HEK293 (cell line): ENCODE measurements at regions not wholly inside any gene's neighbourhood (a gene's known extent, or its start where the extent isn't known, plus 50 kb on each side); places are given as distances from the start of the nearest gene placed in this dataset.

Experiments used
- CTCF ChIP-seq: fragments of 450-650 bp; formaldehyde crosslinking; IDR thresholded peaks from 2 replicates; pipeline ENCODE4 v1.5.1; 2016; ENCODE audit warnings: missing biosample characterization, missing genetic modification characterization
- YY2 ChIP-seq: fragments of 450-650 bp; formaldehyde crosslinking; IDR thresholded peaks from 2 replicates; pipeline ENCODE4 v1.5.1; 2016; ENCODE audit warnings: missing biosample characterization, missing genetic modification characterization
- ZBTB26 ChIP-seq: fragments of 450-650 bp; formaldehyde crosslinking; optimal IDR thresholded peaks from 2 replicates; pipeline ENCODE3; 2016; ENCODE audit warnings: missing biosample characterization, mild to moderate bottlenecking, missing genetic modification characterization
- ZBTB6 ChIP-seq: fragments of 450-650 bp; formaldehyde crosslinking; IDR thresholded peaks from 2 replicates; pipeline ENCODE4 v1.5.1; 2017; ENCODE audit warnings: missing biosample characterization, missing genetic modification characterization
- ZBTB7A ChIP-seq: fragments of 450-650 bp; formaldehyde crosslinking; IDR thresholded peaks from 2 replicates; pipeline ENCODE4 v1.5.1; 2016; ENCODE audit warnings: low read depth, missing biosample characterization, missing genetic modification characterization
- ZFP37 ChIP-seq: fragments of 450-650 bp; formaldehyde crosslinking; IDR thresholded peaks from 2 replicates; pipeline ENCODE4 v1.5.1; 2016; ENCODE audit warnings: missing biosample characterization, missing genetic modification characterization
- ZNF18 ChIP-seq: fragments of 450-650 bp; formaldehyde crosslinking; IDR thresholded peaks from 2 replicates; pipeline ENCODE4 v1.5.1; 2016; ENCODE audit warnings: missing biosample characterization, missing genetic modification characterization
- ZNF239 ChIP-seq: fragments of 450-650 bp; formaldehyde crosslinking; IDR thresholded peaks from 2 replicates; pipeline ENCODE4 v1.5.1; 2016; ENCODE audit warnings: missing biosample characterization, missing genetic modification characterization
- ZNF449 ChIP-seq: fragments of 450-650 bp; formaldehyde crosslinking; IDR thresholded peaks from 2 replicates; pipeline ENCODE4 v1.5.1; 2017; ENCODE audit warnings: missing biosample characterization, mild to moderate bottlenecking, missing genetic modification characterization, moderate library complexity
- ZNF549 ChIP-seq: fragments of 450-650 bp; IDR thresholded peaks from 2 replicates; pipeline ENCODE4 v1.5.1; 2018; ENCODE audit warnings: missing biosample characterization, missing genetic modification characterization, mild to moderate bottlenecking, inconsistent platforms, moderate library complexity
- ZNF610 ChIP-seq: fragments of 450-650 bp; formaldehyde crosslinking; IDR thresholded peaks from 2 replicates; pipeline ENCODE4 v1.5.1; 2016; ENCODE audit warnings: missing biosample characterization, missing genetic modification characterization, borderline replicate concordance
- ZSCAN16 ChIP-seq: fragments of 450-650 bp; formaldehyde crosslinking; IDR thresholded peaks from 2 replicates; pipeline ENCODE4 v1.5.1; 2016; ENCODE audit warnings: missing biosample characterization, missing genetic modification characterization
- ZSCAN30 ChIP-seq: fragments of 450-650 bp; IDR thresholded peaks from 2 replicates; pipeline ENCODE4 v1.5.1; 2018; ENCODE audit warnings: missing biosample characterization, mild to moderate bottlenecking, missing genetic modification characterization, moderate library complexity

GRCh38 chr10:91163269-91163868, 57.1 kb upstream of the PCGF5 start:
- TF ChIP-seq CTCF (tag by site-specific recombination) = peak; percentile 28; the same call in 1 of the 2 replicates
- no peak for TF ChIP-seq ZNF239 (tag by site-specific recombination)
- TF ChIP-seq ZNF549 = no peak
- TF ChIP-seq ZFP37 (tag by site-specific recombination) = no peak
- TF ChIP-seq ZNF18 (tag by site-specific recombination) = no peak
- TF ChIP-seq ZNF449 (tag by site-specific recombination) = no peak
- no peak for TF ChIP-seq ZSCAN16 (tag by site-specific recombination)
- TF ChIP-seq ZBTB7A (tag by site-specific recombination) = no peak
- TF ChIP-seq ZNF610 (tag by site-specific recombination) = no peak
- no peak for TF ChIP-seq ZBTB26
- no peak for TF ChIP-seq ZBTB6
- TF ChIP-seq ZSCAN30 = peak; percentile 30; the same call in 1 of the 2 replicates
- TF ChIP-seq YY2 (tag by site-specific recombination) = no peak
